Memory B cell (primary cell): ENCODE measurements at regions not wholly inside any gene's neighbourhood (a gene's known extent, or its start where the extent isn't known, plus 50 kb on each side); places are given as distances from the start of the nearest gene placed in this dataset.
"Not testable (repeated sequence)": the region's sequence is repeated elsewhere in the genome, so short reads cannot be mapped to it uniquely, and the experiment has no call there.

Experiments
- ATAC-seq: fragments of 150-1000 bp; cut with Tn5 transposase; 2 replicates; pipeline ENCODE4 v1.10.0; 2021; ENCODE audit warnings: low read depth, mild to moderate bottlenecking, moderate library complexity
- DNase-seq, 2 donors: peaks; one replicate each; pipeline ENCODE4 v3.0.0; 2022; ENCODE audit warnings: low spot score in 2 of 2
- H3K27ac Mint-ChIP-seq: one replicate; pipeline ENCODE4 v1.8.0; 2022; ENCODE audit warnings: mild to moderate bottlenecking, moderate library complexity, mixed read lengths
- H3K27me3 Mint-ChIP-seq: one replicate; pipeline ENCODE4 v1.8.0; 2022; ENCODE audit warnings: mixed read lengths
- H3K36me3 Mint-ChIP-seq: one replicate; pipeline ENCODE4 v1.8.0; 2022; ENCODE audit warnings: mild to moderate bottlenecking, mixed read lengths
- H3K4me1 Mint-ChIP-seq: one replicate; pipeline ENCODE4 v1.8.0; 2022; ENCODE audit warnings: mixed read lengths
- H3K4me3 Mint-ChIP-seq: one replicate; pipeline ENCODE4 v1.8.0; 2022; ENCODE audit warnings: mild to moderate bottlenecking, moderate library complexity, mixed read lengths
- H3K9me3 Mint-ChIP-seq: one replicate; pipeline ENCODE4 v1.8.0; 2022; ENCODE audit warnings: mixed read lengths

GRCh38 chr4:148684638-148685037 lies 242.4 kb upstream of the NR3C2 start:
- no peaks in the 10 kb centered on the region for H3K36me3 Mint-ChIP-seq
- H3K4me3 Mint-ChIP-seq, result no peak overlapping the region
- H3K4me1 Mint-ChIP-seq, result no peaks in the 10 kb centered on the region
- no peak overlapping the region for H3K27ac Mint-ChIP-seq
- peaks cover 2% of the 10 kb centered on the region for H3K9me3 Mint-ChIP-seq
- ATAC-seq (no peak), DNase-seq (no peak)
- H3K27me3 Mint-ChIP-seq, result peaks cover 2% of the 10 kb centered on the region

- Mint-ChIP-seq H3K4me1 (no peaks in the 10 kb centered on the region), H3K27me3 (no peaks in the 10 kb centered on the region), H3K36me3 (no peaks in the 10 kb centered on the region), H3K27ac (no peak overlapping the region), H3K9me3 (peaks cover 2% of the 10 kb centered on the region), H3K4me3 (no peak overlapping the region)
- no peak for DNase-seq
- no peak for ATAC-seq
Measured at GRCh38 chr4:148680884-148681283, 238.7 kb upstream of the NR3C2 start.

- ATAC-seq, result no peak
- H3K27me3 Mint-ChIP-seq, result no peaks in the 10 kb centered on the region
- H3K9me3 Mint-ChIP-seq, result peaks cover 2% of the 10 kb centered on the region
- DNase-seq, result no peak
- no peaks in the 10 kb centered on the region for H3K36me3 Mint-ChIP-seq
- H3K27ac Mint-ChIP-seq, result no peak overlapping the region
- H3K4me1 Mint-ChIP-seq, result no peaks in the 10 kb centered on the region
- no peak overlapping the region for H3K4me3 Mint-ChIP-seq
Measured at GRCh38 chr4:148676344-148676743, 234.1 kb upstream of the NR3C2 start.

- ATAC-seq, result no peak
- no peaks in the 10 kb centered on the region for H3K4me1 Mint-ChIP-seq
- no peak overlapping the region for H3K27ac Mint-ChIP-seq
- no peak overlapping the region for H3K4me3 Mint-ChIP-seq
- H3K36me3 Mint-ChIP-seq, result no peaks in the 10 kb centered on the region
- no peaks in the 10 kb centered on the region for H3K27me3 Mint-ChIP-seq
- peaks cover 2% of the 10 kb centered on the region for H3K9me3 Mint-ChIP-seq
- no peak for DNase-seq
Measured at GRCh38 chr4:148674876-148675275, 232.7 kb upstream of the NR3C2 start.

DNA sequence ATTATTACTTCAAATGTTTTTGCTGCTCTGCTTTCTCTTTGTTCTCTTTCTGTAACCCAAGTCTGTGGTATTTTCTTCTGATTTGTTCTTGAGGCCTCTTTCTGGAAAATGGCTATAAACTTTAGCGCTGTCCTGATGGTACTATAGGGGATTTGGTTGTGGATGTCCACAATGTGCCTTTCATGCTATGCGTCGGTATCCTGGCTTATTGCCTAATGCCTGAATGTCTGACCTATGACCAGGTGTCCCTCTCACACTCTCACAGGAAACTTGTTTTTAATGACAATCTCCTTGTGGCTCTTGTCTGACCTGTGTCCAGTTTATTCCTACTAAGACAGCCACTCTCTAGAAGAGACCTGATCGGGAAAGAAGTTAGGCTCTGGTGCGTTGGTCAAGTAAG lies 222.4 kb upstream of the NR3C2 start:
- no peaks in the 10 kb centered on the region for H3K4me1 Mint-ChIP-seq
- H3K27me3 Mint-ChIP-seq, result no peaks in the 10 kb centered on the region
- no peak overlapping the region for H3K4me3 Mint-ChIP-seq
- no peak for DNase-seq
- H3K36me3 Mint-ChIP-seq, result no peaks in the 10 kb centered on the region
- H3K27ac Mint-ChIP-seq, result no peak overlapping the region
- ATAC-seq, result no peak
- H3K9me3 Mint-ChIP-seq, result peaks cover 6% of the 10 kb centered on the region

DNA sequence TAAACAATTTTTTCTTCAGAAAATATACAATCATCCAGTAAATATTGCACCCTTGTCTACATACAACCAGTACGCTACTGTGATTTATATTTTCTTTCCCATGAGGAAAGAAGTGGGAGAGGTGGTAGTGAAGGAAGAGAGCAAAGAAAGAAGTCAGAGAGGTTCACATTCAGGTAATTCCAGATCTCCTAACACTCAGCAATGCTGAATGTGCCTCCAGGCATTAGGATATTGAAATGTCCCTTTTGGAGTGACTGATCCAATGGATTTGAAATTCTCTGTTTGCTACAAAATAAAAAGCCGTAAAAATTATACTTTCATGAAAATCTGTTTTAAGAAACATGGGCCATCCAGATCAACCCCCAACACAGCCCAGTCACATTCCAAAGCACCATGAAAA lies 211.9 kb upstream of the NR3C2 start:
- no peak for ATAC-seq
- Mint-ChIP-seq H3K27ac (no peak overlapping the region), H3K36me3 (no peaks in the 10 kb centered on the region)

GRCh38 chr4:148653681-148654080 lies 211.5 kb upstream of the NR3C2 start:
- no peak overlapping the region for H3K4me3 Mint-ChIP-seq
- H3K27me3 Mint-ChIP-seq, result no peaks in the 10 kb centered on the region
- no peaks in the 10 kb centered on the region for H3K36me3 Mint-ChIP-seq
- no peaks in the 10 kb centered on the region for H3K9me3 Mint-ChIP-seq
- DNase-seq (no peak), ATAC-seq (no peak)
- H3K27ac Mint-ChIP-seq, result no peak overlapping the region
- no peaks in the 10 kb centered on the region for H3K4me1 Mint-ChIP-seq

More for the DNA sequence above, 211.9 kb upstream of the NR3C2 start:
- Mint-ChIP-seq H3K4me3 (no peak overlapping the region), H3K9me3 (no peaks in the 10 kb centered on the region), H3K4me1 (no peaks in the 10 kb centered on the region), H3K27me3 (no peaks in the 10 kb centered on the region)
- DNase-seq, result no peak

DNA sequence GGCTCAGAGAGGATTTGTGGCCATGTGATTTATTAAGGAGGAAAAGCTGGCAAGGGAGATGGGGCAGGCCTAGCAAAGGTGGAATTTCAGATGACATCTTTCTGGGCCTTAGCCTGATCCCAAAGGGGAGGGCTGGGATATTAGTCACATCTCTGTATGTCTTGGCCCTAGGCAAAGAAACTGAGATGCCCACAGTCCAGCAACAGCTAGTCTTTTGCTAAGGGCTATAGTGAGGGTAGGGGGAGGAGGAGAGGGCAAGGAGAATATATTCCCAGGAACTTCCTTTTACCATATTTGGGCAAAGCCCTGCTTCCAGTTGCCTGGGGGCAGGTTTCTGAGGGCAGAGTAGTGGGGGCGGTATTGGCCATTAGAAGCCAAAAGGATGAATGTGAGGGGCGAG lies 209.8 kb upstream of the NR3C2 start:
- Mint-ChIP-seq H3K4me3 (no peak overlapping the region), H3K27me3 (no peaks in the 10 kb centered on the region), H3K36me3 (no peaks in the 10 kb centered on the region), H3K9me3 (no peaks in the 10 kb centered on the region), H3K27ac (no peak overlapping the region), H3K4me1 (no peaks in the 10 kb centered on the region)
- ATAC-seq (no peak), DNase-seq (no peak)

DNA sequence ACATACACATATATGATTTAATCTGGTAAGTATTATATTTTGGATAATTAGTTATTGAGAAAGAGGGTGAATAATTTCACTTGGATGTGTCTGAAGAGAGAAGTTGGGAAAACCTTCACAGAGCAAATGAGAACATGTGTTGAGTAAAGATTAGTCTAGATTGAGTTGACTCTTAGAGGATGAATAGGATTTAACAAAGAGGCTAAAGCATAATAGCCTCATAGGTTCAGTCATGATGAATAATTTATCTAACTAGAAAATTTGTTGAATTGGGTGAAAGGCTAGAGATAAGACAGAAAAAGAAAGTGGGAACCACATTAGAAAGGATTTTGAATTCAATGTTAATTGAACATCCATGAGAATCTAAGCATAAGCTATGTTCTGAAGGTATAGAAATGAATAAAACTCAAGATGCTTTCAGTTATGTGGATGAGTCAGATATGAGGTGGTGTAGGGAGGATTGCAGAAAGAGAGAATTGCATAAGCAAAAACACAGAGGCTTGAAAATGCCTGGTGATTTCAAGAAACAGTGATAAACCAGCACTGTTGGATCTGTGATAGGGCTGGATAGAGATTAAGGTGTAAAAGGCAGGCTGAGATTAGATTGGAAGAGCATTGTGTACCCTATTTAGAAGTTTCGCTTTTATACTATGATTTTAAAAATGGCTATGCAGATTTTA lies 207.6 kb upstream of the NR3C2 start:
- no peak for DNase-seq
- no peaks in the 10 kb centered on the region for H3K4me1 Mint-ChIP-seq
- no peak for ATAC-seq

DNA sequence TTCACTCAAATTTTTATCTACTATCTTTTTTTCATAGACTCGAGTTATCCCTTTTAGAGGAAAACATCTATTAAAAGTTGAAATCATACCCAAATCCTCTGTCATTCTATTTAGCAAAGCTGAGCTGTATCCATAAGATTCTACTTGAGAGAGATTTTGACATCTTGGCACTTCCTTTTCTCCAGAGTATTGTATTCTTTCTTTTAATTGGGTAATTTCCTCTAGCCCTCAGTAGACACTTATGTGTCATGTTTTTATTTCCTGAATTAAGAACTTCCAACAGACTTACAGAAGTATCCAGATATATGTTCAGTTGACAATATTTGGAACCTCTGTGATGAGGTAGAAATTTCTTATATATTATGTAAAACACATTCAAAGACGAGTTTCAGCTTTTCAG lies 201.6 kb upstream of the NR3C2 start:
- Mint-ChIP-seq H3K27ac (no peak overlapping the region), H3K36me3 (peaks cover 2% of the 10 kb centered on the region), H3K4me1 (no peaks in the 10 kb centered on the region), H3K9me3 (peaks cover 3% of the 10 kb centered on the region), H3K27me3 (peaks cover 4% of the 10 kb centered on the region), H3K4me3 (no peak overlapping the region)
- no peak for ATAC-seq
- no peak for DNase-seq

More for the DNA sequence above, 207.6 kb upstream of the NR3C2 start:
- Mint-ChIP-seq H3K9me3 (no peaks in the 10 kb centered on the region), H3K27ac (no peak overlapping the region), H3K4me3 (no peak overlapping the region), H3K36me3 (no peaks in the 10 kb centered on the region), H3K27me3 (peaks cover 2% of the 10 kb centered on the region)

- ATAC-seq (no peak), DNase-seq (no peak)
- Mint-ChIP-seq H3K27ac (no peak overlapping the region), H3K27me3 (peaks cover 4% of the 10 kb centered on the region), H3K36me3 (peaks cover 3% of the 10 kb centered on the region), H3K4me3 (no peak overlapping the region), H3K9me3 (peaks cover 5% of the 10 kb centered on the region), H3K4me1 (no peaks in the 10 kb centered on the region)
Measured at GRCh38 chr4:148642907-148643306, 200.7 kb upstream of the NR3C2 start.

DNA sequence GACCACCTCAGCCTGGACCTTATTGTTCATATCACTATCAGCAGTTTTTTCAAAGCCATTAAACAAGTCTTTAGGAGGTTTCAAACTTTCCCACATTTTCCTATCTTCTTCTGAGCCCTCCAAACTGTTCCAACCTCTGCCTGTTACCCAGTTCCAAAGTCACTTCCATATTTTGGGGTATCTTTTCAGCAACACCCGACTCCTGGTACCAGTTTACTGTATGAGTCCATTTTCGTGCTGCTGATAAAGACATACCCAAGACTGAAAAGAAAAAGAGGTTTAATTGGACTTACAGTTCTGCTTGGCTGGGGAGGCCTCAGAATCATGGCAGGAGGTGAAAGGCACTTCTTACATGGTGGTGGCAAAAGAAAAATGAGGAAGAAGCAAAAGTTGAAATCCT lies 195.9 kb upstream of the NR3C2 start:
- DNase-seq, H3K27ac Mint-ChIP-seq, H3K4me3 Mint-ChIP-seq, H3K36me3 Mint-ChIP-seq, ATAC-seq, H3K27me3 Mint-ChIP-seq, H3K9me3 Mint-ChIP-seq, H3K4me1 Mint-ChIP-seq: not testable (repeated sequence)

DNA sequence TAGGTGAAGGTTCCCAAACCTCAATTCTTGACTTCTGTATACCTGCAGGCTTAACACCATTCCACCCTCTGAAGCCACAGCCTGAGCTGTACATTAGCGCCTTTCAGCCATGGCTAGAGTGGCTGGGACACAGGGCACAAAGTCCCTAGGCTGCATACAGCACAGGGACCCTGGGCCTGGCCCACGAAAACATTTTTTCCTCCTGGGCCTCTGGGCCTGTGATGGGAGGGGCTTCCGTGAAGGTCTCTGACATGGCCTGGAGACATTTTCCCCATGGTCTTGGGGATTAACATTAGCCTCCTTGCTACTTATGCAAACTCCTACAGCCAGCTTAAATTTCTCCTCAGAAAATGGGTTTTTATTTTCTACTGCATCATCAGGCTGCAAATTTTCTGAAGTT lies 195.2 kb upstream of the NR3C2 start:
- H3K9me3 Mint-ChIP-seq, H3K36me3 Mint-ChIP-seq, H3K4me3 Mint-ChIP-seq, H3K4me1 Mint-ChIP-seq, ATAC-seq, H3K27me3 Mint-ChIP-seq, DNase-seq, H3K27ac Mint-ChIP-seq: not testable (repeated sequence)

GRCh38 chr4:148634476-148634875 lies 192.3 kb upstream of the NR3C2 start:
- Mint-ChIP-seq H3K4me1 (no peaks in the 10 kb centered on the region), H3K27me3 (no peaks in the 10 kb centered on the region), H3K36me3 (peaks cover 1% of the 10 kb centered on the region), H3K27ac (no peak overlapping the region), H3K9me3 (peaks cover 7% of the 10 kb centered on the region), H3K4me3 (no peak overlapping the region)
- no peak for DNase-seq
- no peak for ATAC-seq

DNA sequence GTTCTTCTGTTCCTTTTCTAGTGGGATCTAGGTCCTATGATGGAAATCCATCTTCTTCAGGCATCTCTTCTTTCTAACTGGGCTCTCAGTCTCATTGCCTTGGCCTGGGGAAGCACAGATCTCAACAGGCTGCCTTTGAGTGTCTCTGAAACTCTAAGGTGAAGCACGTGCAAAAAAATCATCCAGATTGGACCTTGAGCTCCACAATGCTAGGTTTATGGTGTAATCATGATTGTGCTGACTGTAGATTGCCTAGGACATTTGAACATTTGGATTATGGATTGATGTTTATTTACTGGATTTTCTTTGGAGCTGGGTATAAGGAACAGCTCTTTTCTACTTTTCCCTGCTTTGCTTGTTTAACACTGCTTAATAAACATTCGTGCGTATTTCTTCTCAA lies 191.5 kb upstream of the NR3C2 start:
- Mint-ChIP-seq H3K36me3 (peaks cover 1% of the 10 kb centered on the region), H3K4me3 (no peak overlapping the region), H3K27ac (no peak overlapping the region), H3K27me3 (no peaks in the 10 kb centered on the region), H3K9me3 (peaks cover 7% of the 10 kb centered on the region), H3K4me1 (no peaks in the 10 kb centered on the region)
- DNase-seq (no peak), ATAC-seq (no peak)
